Karpas-422 (cell line): ENCODE measurements at regions not wholly inside any gene's neighbourhood (a gene's known extent, or its start where the extent isn't known, plus 50 kb on each side); places are given as distances from the start of the nearest gene placed in this dataset. TPM values are rescaled to one million over a fixed set of nuclear protein-coding genes. Genes with fewer than 3 reads are reported as not detected.

Experiments
- DNase-seq: peaks from one replicate; pipeline ENCODE4 v3.0.0-alpha.2; 2015
- H2AFZ ChIP-seq: fragments of 200-600 bp; sonication (generic); 2 replicates; pipeline ENCODE4 v1.6.1; 2014; ENCODE audit warnings: antibody characterized with exemption, low read length, mixed read lengths
- H3K27ac ChIP-seq: fragments of 200-600 bp; sonication (generic); 2 replicates; pipeline ENCODE4 v1.5.1; 2014; ENCODE audit warnings: mild to moderate bottlenecking, low read length, moderate library complexity
- H3K27me3 ChIP-seq: fragments of 200-600 bp; sonication (generic); 2 replicates; pipeline ENCODE4 v1.6.1; 2014; ENCODE audit warnings: low read length, mixed read lengths
- H3K36me3 ChIP-seq: fragments of 200-600 bp; sonication (generic); 2 replicates; pipeline ENCODE4 v1.6.1; 2014; ENCODE audit warnings: low read length, mixed read lengths; ENCODE audit not compliant: insufficient read depth
- H3K4me1 ChIP-seq: fragments of 200-600 bp; sonication (generic); 2 replicates; pipeline ENCODE4 v1.6.1; 2014; ENCODE audit warnings: mild to moderate bottlenecking, low read length, mixed read lengths
- H3K4me2 ChIP-seq: fragments of 200-600 bp; sonication (generic); 2 replicates; pipeline ENCODE4 v1.6.1; 2014; ENCODE audit warnings: low read length, low read depth, mild to moderate bottlenecking; ENCODE audit not compliant: poor library complexity, severe bottlenecking
- H3K4me3 ChIP-seq: fragments of 200-600 bp; sonication (generic); 2 replicates; pipeline ENCODE4 v1.5.1; 2014; ENCODE audit warnings: mild to moderate bottlenecking, antibody characterized with exemption, low read length, mixed read lengths
- H3K79me2 ChIP-seq: fragments of 200-600 bp; sonication (generic); 2 replicates; pipeline ENCODE4 v1.6.1; 2014; ENCODE audit warnings: mild to moderate bottlenecking, low read length, mixed read lengths
- H3K9ac ChIP-seq: fragments of 200-600 bp; sonication (generic); 2 replicates; pipeline ENCODE4 v1.6.0; 2014; ENCODE audit warnings: low read length
- H3K9me2 ChIP-seq: fragments of 200-600 bp; sonication (generic), shearing (Covaris generic); replicated peaks from 2 replicates; pipeline ENCODE4 v1.6.0; 2014; ENCODE audit warnings: mild to moderate bottlenecking, low read length, moderate library complexity; ENCODE audit not compliant: insufficient read depth
- H3K9me3 ChIP-seq: fragments of 300-700, 200-600 bp; sonication (generic); 2 replicates; pipeline ENCODE4 v1.6.1; 2014; ENCODE audit warnings: low read length, mixed read lengths
- H4K20me1 ChIP-seq: fragments of 200-600 bp; sonication (generic); 2 replicates; pipeline ENCODE4 v1.6.1; 2014; ENCODE audit warnings: mild to moderate bottlenecking, antibody characterized with exemption, low read length, low read depth; ENCODE audit not compliant: insufficient read depth
- small RNA-seq: library from RNA; depleted of rRNA; stranded (forward); fragments of <200 nt; gene quantifications from one replicate; pipeline ENCODE3, GENCODE V24; 2014

DNA sequence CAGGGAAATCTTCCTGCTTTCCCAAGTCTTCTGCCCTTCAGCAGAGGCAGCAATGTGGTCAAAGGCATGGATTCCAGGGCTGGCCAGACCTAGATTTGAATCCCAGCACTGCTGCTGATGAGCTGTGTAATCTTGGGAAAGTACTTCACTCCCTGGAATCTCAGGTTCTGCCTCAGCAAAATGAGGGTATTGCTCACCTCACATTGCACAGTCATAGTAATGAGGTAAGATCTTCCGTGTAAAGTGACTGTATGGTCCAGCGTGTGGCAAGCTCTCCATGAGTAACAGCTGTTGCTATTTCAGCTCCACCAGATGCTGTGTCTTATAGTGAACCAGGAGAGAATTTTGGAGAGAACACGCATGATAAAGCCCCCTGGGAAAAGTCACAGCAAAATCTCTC, 56.1 kb upstream of the F3 start:
- no peaks in the 10 kb centered on the region for H3K27me3 ChIP-seq
- no peak overlapping the region for H2AFZ ChIP-seq
- no peaks in the 10 kb centered on the region for H3K79me2 ChIP-seq
- H4K20me1 ChIP-seq: no peaks in the 10 kb centered on the region
- no peaks in the 10 kb centered on the region for H3K9me2 ChIP-seq
- H3K9ac ChIP-seq: no peak overlapping the region
- no peak overlapping the region for H3K27ac ChIP-seq
- no peak for DNase-seq
- no peak overlapping the region for H3K4me3 ChIP-seq
- no peaks in the 10 kb centered on the region for H3K9me3 ChIP-seq
- H3K4me1 ChIP-seq: no peaks in the 10 kb centered on the region
- no peak overlapping the region for H3K4me2 ChIP-seq
- H3K36me3 ChIP-seq: no peaks in the 10 kb centered on the region

DNA sequence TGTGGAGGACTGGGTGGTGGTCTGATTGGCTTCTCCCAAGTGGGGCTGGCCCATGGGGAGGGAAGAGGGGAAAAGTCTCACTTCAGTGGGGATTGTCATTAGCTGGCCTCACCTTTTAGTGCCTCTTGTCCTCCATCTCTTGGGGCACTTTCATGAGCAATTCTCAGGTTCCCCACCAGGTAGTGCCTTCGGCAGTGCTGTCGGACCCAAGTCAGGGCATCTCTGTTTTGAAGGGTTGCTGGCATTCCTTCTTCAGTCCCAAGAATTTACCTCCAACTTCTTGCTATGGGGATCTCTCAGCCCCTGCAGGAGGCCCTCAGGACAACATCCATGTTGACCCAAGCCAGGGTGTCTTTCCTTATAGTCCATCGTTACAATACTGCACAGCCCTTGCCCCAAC, 54.7 kb upstream of the F3 start:
- H4K20me1 ChIP-seq: no peaks in the 10 kb centered on the region
- H3K4me2 ChIP-seq: no peak overlapping the region
- no peaks in the 10 kb centered on the region for H3K9me2 ChIP-seq
- H3K9me3 ChIP-seq: no peaks in the 10 kb centered on the region
- no peak overlapping the region for H3K9ac ChIP-seq
- no peak overlapping the region for H3K27ac ChIP-seq
- H3K4me3 ChIP-seq: no peak overlapping the region
- H3K4me1 ChIP-seq: no peaks in the 10 kb centered on the region
- no peak overlapping the region for H2AFZ ChIP-seq
- H3K27me3 ChIP-seq: no peaks in the 10 kb centered on the region
- no peaks in the 10 kb centered on the region for H3K79me2 ChIP-seq
- no peak for DNase-seq
- no peaks in the 10 kb centered on the region for H3K36me3 ChIP-seq

- Histone ChIP-seq H3K9me3 (no peaks in the 10 kb centered on the region), H4K20me1 (no peaks in the 10 kb centered on the region), H3K36me3 (no peaks in the 10 kb centered on the region), H3K79me2 (no peaks in the 10 kb centered on the region), H3K27ac (no peak overlapping the region), H3K4me3 (no peak overlapping the region), H2AFZ (no peak overlapping the region), H3K27me3 (no peaks in the 10 kb centered on the region), H3K9ac (no peak overlapping the region), H3K9me2 (no peaks in the 10 kb centered on the region), H3K4me2 (no peak overlapping the region), H3K4me1 (no peaks in the 10 kb centered on the region)
- no peak for DNase-seq
Measured at GRCh38 chr1:94595658-94596057, 54.1 kb upstream of the F3 start.

- Histone ChIP-seq H3K9me3 (no peaks in the 10 kb centered on the region), H3K4me1 (no peaks in the 10 kb centered on the region), H3K4me2 (no peak overlapping the region), H3K36me3 (no peaks in the 10 kb centered on the region), H3K79me2 (no peaks in the 10 kb centered on the region), H3K27me3 (no peaks in the 10 kb centered on the region), H3K9ac (no peak overlapping the region), H3K4me3 (no peak overlapping the region), H3K27ac (no peak overlapping the region), H4K20me1 (no peaks in the 10 kb centered on the region), H2AFZ (no peak overlapping the region), H3K9me2 (no peaks in the 10 kb centered on the region)
- DNase-seq: no peak
Measured at GRCh38 chr1:94593611-94594010, 52.1 kb upstream of the F3 start.

GRCh38 chr1:94592571-94592920, 51.0 kb upstream of the F3 start:
- no peaks in the 10 kb centered on the region for H3K79me2 ChIP-seq
- H3K4me1 ChIP-seq: no peaks in the 10 kb centered on the region
- no peaks in the 10 kb centered on the region for H3K27me3 ChIP-seq
- no peaks in the 10 kb centered on the region for H3K9me3 ChIP-seq
- no peak overlapping the region for H3K4me2 ChIP-seq
- no peak overlapping the region for H3K9ac ChIP-seq
- no peaks in the 10 kb centered on the region for H3K36me3 ChIP-seq
- H3K4me3 ChIP-seq: no peak overlapping the region
- no peak for DNase-seq
- H3K9me2 ChIP-seq: no peaks in the 10 kb centered on the region
- H2AFZ ChIP-seq: no peak overlapping the region
- H3K27ac ChIP-seq: no peak overlapping the region
- H4K20me1 ChIP-seq: no peaks in the 10 kb centered on the region

- Histone ChIP-seq H3K9ac (no peak overlapping the region), H3K79me2 (no peaks in the 10 kb centered on the region), H3K9me2 (no peaks in the 10 kb centered on the region), H3K27ac (no peak overlapping the region), H3K4me1 (no peaks in the 10 kb centered on the region), H4K20me1 (no peaks in the 10 kb centered on the region), H3K4me2 (no peak overlapping the region), H3K36me3 (no peaks in the 10 kb centered on the region), H3K9me3 (no peaks in the 10 kb centered on the region), H3K27me3 (no peaks in the 10 kb centered on the region), H3K4me3 (no peak overlapping the region), H2AFZ (no peak overlapping the region)
- DNase-seq: no peak
Measured at GRCh38 chr1:94591823-94592570, 50.4 kb upstream of the F3 start.

Small RNA genes in the stretch of these regions (small RNA-seq; reads per million reads assigned to genes)
- not detected for gene MIR378G
